ENCODE measurements at regions not wholly inside any gene's neighbourhood (a gene's known extent, or its start where the extent isn't known, plus 50 kb on each side); places are given as distances from the start of the nearest gene placed in this dataset.
"Not testable (repeated sequence)": the region's sequence is repeated elsewhere in the genome, so short reads cannot be mapped to it uniquely, and the experiment has no call there.

DNA sequence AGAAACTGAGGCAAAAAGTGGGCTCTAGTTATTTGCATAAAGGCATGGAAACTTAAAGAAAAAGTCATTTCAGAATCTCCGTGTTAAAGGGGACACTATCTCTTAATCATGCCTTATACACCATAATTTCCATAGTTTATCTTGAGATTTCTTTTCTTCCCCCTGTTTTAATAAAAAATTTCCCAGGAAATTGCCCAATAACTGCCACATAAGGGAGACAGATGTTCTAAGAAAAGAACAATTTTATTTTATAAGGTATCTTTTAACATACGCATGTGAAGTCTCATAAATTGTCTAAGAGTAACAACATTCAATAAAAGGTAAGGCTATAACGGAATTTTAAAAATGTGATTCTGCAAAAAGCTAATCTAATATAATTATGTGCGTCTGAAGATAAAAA lies 371.3 kb downstream of the IRS2 start:
- Mint-ChIP-seq H3K9me3 (no peaks in the 10 kb centered on the region), H3K4me3 (no peak overlapping the region), H3K4me1 (no peaks in the 10 kb centered on the region), H3K27ac (no peak overlapping the region), H3K36me3 (ENCODE audit: low read depth) (no peaks in the 10 kb centered on the region), H3K27me3 (peaks cover 5% of the 10 kb centered on the region)
- no peak for DNase-seq
- CTCF ChIA-PET = no interaction called here
- POLR2A ChIA-PET = no interaction called here

DNA sequence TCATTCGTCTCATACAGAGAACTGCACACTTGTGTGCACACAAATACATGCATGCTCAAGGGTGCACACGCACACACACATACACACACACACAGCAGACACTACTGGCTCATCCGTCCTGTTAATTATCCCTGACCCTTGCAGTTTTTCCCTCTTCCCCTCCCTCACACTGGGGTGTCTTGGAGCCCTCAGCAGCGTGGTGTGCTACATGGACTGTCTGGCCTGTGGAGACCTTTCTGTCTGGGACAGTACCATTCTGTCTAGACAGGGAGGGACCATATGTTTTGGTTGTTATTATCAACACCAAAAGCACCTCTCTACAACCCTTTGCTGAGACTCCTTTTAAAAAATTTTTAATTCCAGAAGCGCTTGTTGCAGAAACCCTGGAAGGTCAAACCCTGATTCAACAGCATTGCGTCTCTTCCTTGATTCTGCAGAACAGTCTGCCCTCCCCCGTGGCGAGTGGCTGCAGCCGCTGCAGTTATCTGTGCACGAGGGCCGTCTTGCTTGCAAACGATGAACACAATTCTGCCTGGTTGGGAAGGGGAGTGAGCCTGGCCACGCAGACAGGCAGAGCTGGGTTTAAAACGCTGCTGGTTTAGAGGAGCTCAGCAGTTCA lies 374.0 kb downstream of the IRS2 start:
- no peak for DNase-seq
- Mint-ChIP-seq H3K36me3 (ENCODE audit: low read depth) (no peaks in the 10 kb centered on the region), H3K4me3 (no peak overlapping the region), H3K9me3 (no peaks in the 10 kb centered on the region), H3K4me1 (no peaks in the 10 kb centered on the region), H3K27ac (no peak overlapping the region), H3K27me3 (peaks cover 3% of the 10 kb centered on the region)
- CTCF ChIA-PET = no interaction called here
- POLR2A ChIA-PET = no interaction called here

GRCh38 chr13:109410868-109411267 lies 375.5 kb downstream of the IRS2 start:
- Mint-ChIP-seq H3K9me3 (no peaks in the 10 kb centered on the region), H3K27me3 (no peaks in the 10 kb centered on the region), H3K36me3 (ENCODE audit: low read depth) (no peaks in the 10 kb centered on the region), H3K27ac (no peak overlapping the region), H3K4me3 (no peak overlapping the region), H3K4me1 (no peaks in the 10 kb centered on the region)
- ChIA-PET CTCF (no interaction called here), POLR2A (no interaction called here)
- no peak for DNase-seq

DNA sequence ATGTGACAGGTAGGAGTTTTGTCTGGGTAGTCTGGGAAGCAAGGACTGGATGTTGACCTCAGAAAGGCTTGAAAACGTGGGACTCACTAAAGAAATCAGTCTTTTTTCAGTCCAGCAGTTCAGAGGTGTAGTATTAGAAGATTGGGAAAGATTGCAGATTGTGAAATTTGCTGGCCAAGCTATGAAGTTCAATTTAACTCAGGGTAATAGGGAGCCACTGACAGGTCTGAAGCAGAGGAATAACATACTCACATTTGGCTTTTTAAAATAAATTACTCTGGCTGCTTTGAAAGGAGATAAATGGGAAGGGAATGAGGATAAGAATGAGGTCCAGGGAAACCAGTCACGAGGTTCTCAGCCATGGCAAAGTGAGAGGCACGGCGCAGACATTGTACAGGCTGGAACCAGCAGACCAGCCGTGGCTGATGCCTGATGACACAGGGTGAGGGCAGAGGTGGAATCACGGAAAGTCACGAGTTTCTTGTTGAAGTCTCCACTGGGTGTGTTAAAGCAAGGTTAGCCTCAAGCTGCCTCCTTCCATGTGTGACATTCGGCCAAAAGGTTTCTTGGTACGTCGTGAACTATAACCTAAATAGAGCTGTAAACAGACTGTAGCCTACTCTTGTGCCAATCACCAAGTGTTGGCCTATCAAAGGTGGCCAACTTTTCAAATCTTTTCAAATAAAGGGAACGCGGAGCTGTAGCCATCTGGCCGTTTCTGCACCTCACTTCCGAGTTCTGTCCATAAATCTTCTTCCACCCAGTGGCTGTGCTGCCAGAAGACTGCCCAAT lies 377.6 kb downstream of the IRS2 start:
- Mint-ChIP-seq H3K9me3 (no peaks in the 10 kb centered on the region), H3K4me1 (no peaks in the 10 kb centered on the region), H3K27me3 (no peaks in the 10 kb centered on the region), H3K4me3 (no peak overlapping the region), H3K27ac (no peak overlapping the region), H3K36me3 (ENCODE audit: low read depth) (no peaks in the 10 kb centered on the region)
- ChIA-PET POLR2A (no interaction called here), CTCF (no interaction called here)
- no peak for DNase-seq

DNA sequence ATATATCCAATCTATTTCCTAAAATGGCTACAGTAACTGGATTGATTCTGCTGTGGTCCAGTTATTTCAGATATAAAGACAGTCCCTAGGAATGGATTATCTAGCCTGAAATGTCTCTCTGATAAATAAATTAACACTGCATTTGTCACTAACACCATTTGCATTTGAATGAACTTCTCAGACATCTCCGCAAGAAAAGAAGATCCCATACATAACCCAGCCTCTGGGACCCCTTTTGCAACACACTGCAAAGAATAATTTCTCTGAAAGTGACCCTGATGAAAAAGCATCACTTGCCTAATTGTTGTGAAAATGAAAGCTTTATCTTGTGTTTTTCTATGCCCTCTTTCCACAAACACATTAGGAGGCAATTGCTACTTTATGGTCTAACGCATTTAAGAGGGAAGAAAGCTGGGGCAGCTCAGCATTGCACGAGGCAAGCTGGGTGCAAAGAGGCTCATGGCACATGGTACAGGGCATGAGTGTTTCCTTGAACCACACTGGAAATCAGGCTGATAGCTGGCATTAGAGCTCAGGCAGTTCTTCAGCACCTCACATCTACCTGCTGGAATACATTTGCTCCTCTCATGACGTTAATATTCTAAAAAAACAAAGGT lies 379.9 kb downstream of the IRS2 start:
- ChIA-PET POLR2A (no interaction called here), CTCF (no interaction called here)
- Mint-ChIP-seq H3K4me1 (no peaks in the 10 kb centered on the region), H3K27me3 (no peaks in the 10 kb centered on the region), H3K36me3 (ENCODE audit: low read depth) (no peaks in the 10 kb centered on the region), H3K27ac (no peak overlapping the region), H3K4me3 (no peak overlapping the region), H3K9me3 (no peaks in the 10 kb centered on the region)
- no peak for DNase-seq

GRCh38 chr13:109403012-109403421 lies 383.4 kb downstream of the IRS2 start:
- Mint-ChIP-seq H3K27me3 (no peaks in the 10 kb centered on the region), H3K36me3 (ENCODE audit: low read depth) (no peaks in the 10 kb centered on the region), H3K4me1 (no peaks in the 10 kb centered on the region), H3K9me3 (no peaks in the 10 kb centered on the region), H3K4me3 (no peak overlapping the region), H3K27ac (no peak overlapping the region)
- ChIA-PET POLR2A (no interaction called here), CTCF (no interaction called here)
- DNase-seq = no peak

DNA sequence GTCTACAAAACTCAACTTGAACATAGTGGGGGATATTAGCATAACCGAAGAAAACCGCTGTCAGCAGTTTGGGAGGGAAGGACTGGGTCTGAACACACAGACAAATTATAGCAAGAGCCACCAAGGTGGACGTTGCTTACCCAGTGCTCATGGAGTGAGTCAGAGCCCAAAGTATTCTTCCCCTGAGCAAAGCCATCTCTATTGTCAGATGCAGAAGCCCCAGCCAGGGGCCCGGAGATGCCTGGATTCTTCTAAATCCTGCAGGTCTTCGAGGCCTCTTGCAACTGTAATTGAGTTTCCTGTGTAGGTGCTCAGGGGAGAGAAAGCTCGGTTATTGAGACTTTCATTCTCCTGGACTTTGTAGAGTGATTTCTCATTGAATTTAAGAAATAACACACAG lies 384.5 kb downstream of the IRS2 start:
- POLR2A ChIA-PET = no interaction called here

GRCh38 chr13:109401307-109401706 lies 385.1 kb downstream of the IRS2 start:
- Mint-ChIP-seq H3K27me3 (no peaks in the 10 kb centered on the region), H3K36me3 (ENCODE audit: low read depth) (no peaks in the 10 kb centered on the region), H3K4me1 (no peaks in the 10 kb centered on the region), H3K9me3 (no peaks in the 10 kb centered on the region), H3K27ac (no peak overlapping the region), H3K4me3 (no peak overlapping the region)
- ChIA-PET POLR2A (no interaction called here), CTCF (no interaction called here)
- DNase-seq = no peak

More for the DNA sequence above, 384.5 kb downstream of the IRS2 start:
- H3K4me1 Mint-ChIP-seq = no peaks in the 10 kb centered on the region
- H3K27me3 Mint-ChIP-seq = no peaks in the 10 kb centered on the region
- DNase-seq = no peak
- no peak overlapping the region for H3K4me3 Mint-ChIP-seq
- no peaks in the 10 kb centered on the region for H3K36me3 Mint-ChIP-seq (ENCODE audit: low read depth)
- no peak overlapping the region for H3K27ac Mint-ChIP-seq
- CTCF ChIA-PET = no interaction called here
- no peaks in the 10 kb centered on the region for H3K9me3 Mint-ChIP-seq

- Mint-ChIP-seq H3K4me3 (no peak overlapping the region), H3K4me1 (no peaks in the 10 kb centered on the region), H3K9me3 (no peaks in the 10 kb centered on the region), H3K27ac (no peak overlapping the region), H3K36me3 (ENCODE audit: low read depth) (no peaks in the 10 kb centered on the region), H3K27me3 (no peaks in the 10 kb centered on the region)
- POLR2A ChIA-PET = no interaction called here
- CTCF ChIA-PET = no interaction called here
- DNase-seq = no peak
These were observed 385.6 kb downstream of the IRS2 start for GRCh38 chr13:109400624-109401257.

GRCh38 chr13:109400209-109400608 lies 386.2 kb downstream of the IRS2 start:
- no peaks in the 10 kb centered on the region for H3K27me3 Mint-ChIP-seq
- POLR2A ChIA-PET = no interaction called here
- H3K4me3 Mint-ChIP-seq = no peak overlapping the region
- no peaks in the 10 kb centered on the region for H3K36me3 Mint-ChIP-seq (ENCODE audit: low read depth)
- H3K4me1 Mint-ChIP-seq = no peaks in the 10 kb centered on the region
- H3K27ac Mint-ChIP-seq = no peak overlapping the region
- CTCF ChIA-PET = no interaction called here
- DNase-seq = no peak
- no peaks in the 10 kb centered on the region for H3K9me3 Mint-ChIP-seq

- H3K27me3 Mint-ChIP-seq; POLR2A ChIA-PET; DNase-seq; H3K9me3 Mint-ChIP-seq; H3K27ac Mint-ChIP-seq; H3K4me3 Mint-ChIP-seq; H3K4me1 Mint-ChIP-seq; CTCF ChIA-PET; H3K36me3 Mint-ChIP-seq (ENCODE audit: low read depth): not testable (repeated sequence)
These were observed 388.3 kb downstream of the IRS2 start for GRCh38 chr13:109398071-109398470.

DNA sequence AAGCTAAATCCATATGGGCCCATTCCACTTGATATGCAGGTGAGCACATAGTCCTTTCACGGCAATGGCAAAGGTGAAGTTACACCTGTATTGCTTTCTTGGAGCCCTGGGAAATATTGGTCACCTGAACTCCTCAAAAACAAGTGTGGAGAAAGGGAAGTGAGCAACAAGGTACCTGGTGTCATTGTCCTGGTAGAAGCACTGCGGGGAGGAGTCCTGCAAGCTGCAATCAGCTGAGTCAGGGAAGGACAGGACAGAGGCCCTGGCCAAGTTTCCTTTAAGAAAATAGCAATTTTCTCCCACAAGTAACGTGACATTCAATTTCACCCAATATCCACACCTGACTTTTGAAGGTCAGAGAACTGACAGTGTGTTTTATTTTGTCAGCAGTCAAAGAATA lies 389.1 kb downstream of the IRS2 start:
- no peaks in the 10 kb centered on the region for H3K4me1 Mint-ChIP-seq
- H3K4me3 Mint-ChIP-seq = no peak overlapping the region
- H3K27ac Mint-ChIP-seq = no peak overlapping the region
- H3K9me3 Mint-ChIP-seq = no peaks in the 10 kb centered on the region
- no peaks in the 10 kb centered on the region for H3K36me3 Mint-ChIP-seq (ENCODE audit: low read depth)
- ChIA-PET POLR2A (no interaction called here), CTCF (no interaction called here)
- no peak for DNase-seq
- no peaks in the 10 kb centered on the region for H3K27me3 Mint-ChIP-seq

- H3K4me3 Mint-ChIP-seq = no peak overlapping the region
These were observed 390.1 kb downstream of the IRS2 start for GRCh38 chr13:109396266-109396665.

DNA sequence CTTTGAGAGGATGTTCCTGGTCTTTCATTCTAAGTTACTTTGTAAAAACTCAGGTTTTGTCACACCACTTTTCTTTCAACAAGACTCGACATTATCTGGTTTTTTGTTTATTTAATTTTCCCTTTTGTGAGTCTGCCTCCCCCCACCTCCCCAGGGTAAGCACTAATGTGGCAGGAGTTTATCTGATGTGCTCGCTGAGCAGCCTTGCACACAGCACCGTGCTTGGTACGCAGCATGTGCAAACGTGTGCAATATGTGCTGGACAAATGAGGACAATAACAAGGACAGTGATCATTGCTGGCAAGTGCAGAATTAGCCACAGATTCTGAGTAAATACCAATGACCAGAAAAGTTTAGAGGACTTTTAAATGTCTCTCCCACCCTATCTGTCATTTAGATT lies 391.4 kb downstream of the IRS2 start:
- Mint-ChIP-seq H3K4me3 (no peak overlapping the region), H3K4me1 (no peaks in the 10 kb centered on the region)

More at GRCh38 chr13:109396266-109396665, 390.1 kb downstream of the IRS2 start:
- no peaks in the 10 kb centered on the region for H3K4me1 Mint-ChIP-seq
- H3K36me3 Mint-ChIP-seq (ENCODE audit: low read depth) = no peaks in the 10 kb centered on the region
- no peaks in the 10 kb centered on the region for H3K9me3 Mint-ChIP-seq
- H3K27me3 Mint-ChIP-seq = no peaks in the 10 kb centered on the region
- DNase-seq = no peak
- ChIA-PET POLR2A (interaction anchor here (0.6 kb wide), 1 partner anchor 580 kb away, joined by 3 read pairs; no protein-coding TSS in a partner anchor), CTCF (no interaction called here)
- H3K27ac Mint-ChIP-seq = no peak overlapping the region

More for the DNA sequence above, 391.4 kb downstream of the IRS2 start:
- Mint-ChIP-seq H3K36me3 (ENCODE audit: low read depth) (no peaks in the 10 kb centered on the region), H3K27me3 (no peaks in the 10 kb centered on the region), H3K9me3 (no peaks in the 10 kb centered on the region), H3K27ac (no peak overlapping the region)
- ChIA-PET CTCF (no interaction called here), POLR2A (no interaction called here)
- DNase-seq = no peak

Measured in activated CD4-positive, alpha-beta memory T cell treated with anti-CD3 and anti-CD28 coated beads, Interleukin-2, amount 10 ng/mL, durations not matched to agents 7 days and 5 days (primary cell).